Liver (tissue), 7 donors: ENCODE measurements at regions not wholly inside any gene's neighbourhood (a gene's known extent, or its start where the extent isn't known, plus 50 kb on each side); places are given as distances from the start of the nearest gene placed in this dataset.

ENCODE experiments used
- DNase-seq: peaks from one replicate; pipeline ENCODE4 v3.0.0-alpha.2; 2017; ENCODE audit warnings: low spot score
- H3K27ac ChIP-seq, 2 donors: one replicate each; pipeline ENCODE4 v1.7.0; 2013; ENCODE audit warnings: inconsistent platforms in 2 of 2, low read length in 2 of 2, control low read depth in 1 of 2, low read depth in 1 of 2, mild to moderate bottlenecking in 1 of 2
- H3K27me3 ChIP-seq, 4 donors: one replicate each; pipeline versions ENCODE4 v1.6.1 to v1.7.0; 2013; ENCODE audit warnings: low read length in 3 of 4, inconsistent platforms in 1 of 4, mild to moderate bottlenecking in 1 of 4, moderate library complexity in 1 of 4; ENCODE audit not compliant: control insufficient read depth in 4 of 4, insufficient read depth in 4 of 4
- H3K36me3 ChIP-seq, 4 donors: one replicate each; pipeline versions ENCODE4 v1.6.1 to v1.7.0; 2013; ENCODE audit warnings: low read length in 3 of 4, mild to moderate bottlenecking in 3 of 4, low read depth in 1 of 4, moderate library complexity in 1 of 4; ENCODE audit not compliant: control insufficient read depth in 4 of 4, insufficient read depth in 3 of 4
- H3K4me1 ChIP-seq, 4 donors: one replicate each; pipeline versions ENCODE4 v1.6.1 to v1.7.0; 2013; ENCODE audit warnings: low read length in 3 of 4, mild to moderate bottlenecking in 3 of 4, moderate library complexity in 1 of 4; ENCODE audit not compliant: control insufficient read depth in 4 of 4, insufficient read depth in 4 of 4
- H3K4me3 ChIP-seq, 3 donors: one replicate each; pipeline versions ENCODE4 v1.6.1 to v1.7.0; 2013; ENCODE audit warnings: low read length in 3 of 3, control low read depth in 1 of 3, low read depth in 1 of 3, mild to moderate bottlenecking in 1 of 3
- H3K9ac ChIP-seq, 2 donors: one replicate each; pipeline ENCODE4 v1.7.0; 2013; ENCODE audit warnings: low read length in 2 of 2, mild to moderate bottlenecking in 2 of 2, moderate library complexity in 2 of 2, control low read depth in 1 of 2, low read depth in 1 of 2
- H3K9me3 ChIP-seq, 4 donors: one replicate each; pipeline versions ENCODE4 v1.6.1 to v1.7.0; 2013; ENCODE audit warnings: low read length in 3 of 4; ENCODE audit not compliant: control insufficient read depth in 4 of 4
- EGR1 ChIP-seq, 2 donors: IDR thresholded peaks; 2 replicates each; pipeline ENCODE4 v1.6.1; 2016 to 2018; ENCODE audit warnings: antibody characterized with exemption in 2 of 2, low read depth in 2 of 2
- FOXA1 ChIP-seq: IDR thresholded peaks from 2 replicates; pipeline ENCODE4 v1.6.1; 2016; ENCODE audit warnings: antibody characterized with exemption
- FOXA2 ChIP-seq: IDR thresholded peaks from 2 replicates; pipeline ENCODE4 v1.6.1; 2016; ENCODE audit warnings: antibody characterized with exemption
- GABPA ChIP-seq, 2 donors: IDR thresholded peaks in 1 of 2; conservative IDR thresholded peaks in 1 of 2; 2 replicates each; pipeline ENCODE4 v1.6.1; 2016; ENCODE audit warnings: antibody characterized with exemption in 2 of 2, mild to moderate bottlenecking in 1 of 2, moderate library complexity in 1 of 2
- RAD21 ChIP-seq, 2 donors: IDR thresholded peaks; 2 replicates each; pipeline ENCODE4 v1.6.1; 2016; ENCODE audit warnings: antibody characterized with exemption in 2 of 2, mild to moderate bottlenecking in 2 of 2
- RXRA ChIP-seq, 2 donors: IDR thresholded peaks; 2 replicates each; pipeline ENCODE4 v1.6.1; 2017 to 2018; ENCODE audit warnings: antibody characterized with exemption in 2 of 2, mild to moderate bottlenecking in 1 of 2
- TAF1 ChIP-seq: conservative IDR thresholded peaks from 2 replicates; pipeline ENCODE4 v1.6.1; 2016; ENCODE audit warnings: antibody characterized with exemption, mild to moderate bottlenecking
- WGBS: extraction: QIAGEN DNeasy Blood & Tissue Kit; methylation state at CpG from one replicate; pipeline ENCODE4 v1.1.7; 2013; 5-methylcytosine and 5-hydroxymethylcytosine counted together
- TF ChIP-seq, protein P1 (sequence below): IDR thresholded peaks from 2 replicates; pipeline ENCODE4 v1.6.1; 2016; ENCODE audit warnings: antibody characterized with exemption
- TF ChIP-seq, protein P2 (sequence below): IDR thresholded peaks from 2 replicates; pipeline ENCODE4 v1.6.1; 2016; ENCODE audit warnings: antibody characterized with exemption
- TF ChIP-seq, protein P3 (sequence below): IDR thresholded peaks from 2 replicates; pipeline ENCODE4 v1.6.1; 2016; ENCODE audit warnings: antibody characterized with exemption
- TF ChIP-seq, protein P4 (sequence below): IDR thresholded peaks from 2 replicates; pipeline ENCODE4 v1.6.1; 2016; ENCODE audit warnings: antibody characterized with exemption, mild to moderate bottlenecking
- donor health status: healthy.
- donor health status: healthy.
- donor health status: healthy.
- donor health status: healthy.

DNA sequence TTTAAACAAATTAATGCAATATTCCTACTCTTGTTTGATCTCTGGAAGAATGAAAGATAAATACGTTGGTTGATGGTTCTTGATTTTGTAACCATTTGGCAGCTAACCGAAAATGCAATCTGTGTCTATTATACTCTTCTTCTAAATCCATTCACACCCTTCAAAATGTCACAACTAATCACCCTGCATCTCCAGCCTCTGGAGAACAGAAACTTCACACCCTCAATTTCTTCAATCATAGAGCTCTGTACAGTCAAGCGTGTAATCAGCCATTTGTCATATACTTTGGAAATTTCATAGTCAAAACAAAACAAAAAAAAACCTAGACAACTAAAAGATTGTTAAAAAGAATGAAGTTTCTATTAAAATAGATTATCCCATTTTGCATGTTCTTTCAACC, 1482.3 kb upstream of the LRRTM1 start (continued):
- TF ChIP-seq, protein P1, sequence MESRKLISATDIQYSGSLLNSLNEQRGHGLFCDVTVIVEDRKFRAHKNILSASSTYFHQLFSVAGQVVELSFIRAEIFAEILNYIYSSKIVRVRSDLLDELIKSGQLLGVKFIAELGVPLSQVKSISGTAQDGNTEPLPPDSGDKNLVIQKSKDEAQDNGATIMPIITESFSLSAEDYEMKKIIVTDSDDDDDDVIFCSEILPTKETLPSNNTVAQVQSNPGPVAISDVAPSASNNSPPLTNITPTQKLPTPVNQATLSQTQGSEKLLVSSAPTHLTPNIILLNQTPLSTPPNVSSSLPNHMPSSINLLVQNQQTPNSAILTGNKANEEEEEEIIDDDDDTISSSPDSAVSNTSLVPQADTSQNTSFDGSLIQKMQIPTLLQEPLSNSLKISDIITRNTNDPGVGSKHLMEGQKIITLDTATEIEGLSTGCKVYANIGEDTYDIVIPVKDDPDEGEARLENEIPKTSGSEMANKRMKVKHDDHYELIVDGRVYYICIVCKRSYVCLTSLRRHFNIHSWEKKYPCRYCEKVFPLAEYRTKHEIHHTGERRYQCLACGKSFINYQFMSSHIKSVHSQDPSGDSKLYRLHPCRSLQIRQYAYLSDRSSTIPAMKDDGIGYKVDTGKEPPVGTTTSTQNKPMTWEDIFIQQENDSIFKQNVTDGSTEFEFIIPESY, result no peak
- TF ChIP-seq FOXA2 (no peak), FOXA1 (no peak), GABPA (IDR thresholded peaks at IDR 0.05 in 1 of 2, conservative IDR thresholded peaks at IDR 0.05 in 1 of 2) (no peak)

DNA sequence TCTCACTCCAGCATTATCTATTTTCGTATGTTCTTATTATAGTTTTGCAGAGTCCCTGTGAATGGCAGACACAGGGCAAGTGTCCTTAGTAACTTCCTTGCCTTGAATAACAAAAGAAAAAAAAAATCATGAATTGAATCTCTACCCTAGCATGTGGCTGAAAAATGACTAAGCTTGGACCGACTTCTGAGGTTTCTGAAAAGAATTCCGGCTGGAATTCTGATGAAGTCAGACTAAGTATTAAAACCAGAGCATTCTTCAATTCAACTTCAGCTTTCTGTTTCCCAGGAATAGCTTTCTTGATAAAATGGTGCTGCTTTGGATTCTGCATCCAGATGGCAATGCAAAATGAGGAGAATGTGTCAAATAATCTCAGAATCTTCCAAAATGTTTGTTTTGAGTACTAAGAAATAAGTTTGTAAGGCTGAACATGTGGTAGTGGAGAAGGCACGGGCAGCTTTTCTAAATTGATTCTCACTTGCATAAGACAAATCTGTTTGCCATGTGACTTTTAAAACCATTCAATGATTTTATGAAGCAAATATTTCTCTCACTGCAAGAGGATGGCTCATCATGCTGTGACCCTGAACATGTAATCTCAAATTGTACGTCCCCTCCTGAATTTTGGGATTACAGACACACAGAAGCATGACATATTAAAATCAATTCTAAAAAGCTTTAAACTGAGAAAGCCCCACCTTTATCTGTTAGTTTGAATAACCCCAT, 1462.8 kb upstream of the LRRTM1 start:
- no peak overlapping the region for H3K27ac ChIP-seq
- H3K9me3 ChIP-seq, result no peaks in the 10 kb centered on the region
- no peak overlapping the region for H3K9ac ChIP-seq
- no peaks in the 10 kb centered on the region for H3K4me1 ChIP-seq
- no peak for DNase-seq
- TF ChIP-seq EGR1 (IDR thresholded peaks at IDR 0.05; ENCODE audit: low read depth in 2 of 2) (no peak), RAD21 (IDR thresholded peaks at IDR 0.05) (no peak), RXRA (IDR thresholded peaks at IDR 0.05) (no peak), TAF1 (no peak)
- TF ChIP-seq, protein P1, result no peak
- TF ChIP-seq, protein P2, sequence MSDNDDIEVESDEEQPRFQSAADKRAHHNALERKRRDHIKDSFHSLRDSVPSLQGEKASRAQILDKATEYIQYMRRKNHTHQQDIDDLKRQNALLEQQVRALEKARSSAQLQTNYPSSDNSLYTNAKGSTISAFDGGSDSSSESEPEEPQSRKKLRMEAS, result no peak
- H3K4me3 ChIP-seq, result no peak overlapping the region
- no peaks in the 10 kb centered on the region for H3K27me3 ChIP-seq
- no peaks in the 10 kb centered on the region for H3K36me3 ChIP-seq
- 66% methylated on average over 5 of the region's 5 CpGs for WGBS

DNA sequence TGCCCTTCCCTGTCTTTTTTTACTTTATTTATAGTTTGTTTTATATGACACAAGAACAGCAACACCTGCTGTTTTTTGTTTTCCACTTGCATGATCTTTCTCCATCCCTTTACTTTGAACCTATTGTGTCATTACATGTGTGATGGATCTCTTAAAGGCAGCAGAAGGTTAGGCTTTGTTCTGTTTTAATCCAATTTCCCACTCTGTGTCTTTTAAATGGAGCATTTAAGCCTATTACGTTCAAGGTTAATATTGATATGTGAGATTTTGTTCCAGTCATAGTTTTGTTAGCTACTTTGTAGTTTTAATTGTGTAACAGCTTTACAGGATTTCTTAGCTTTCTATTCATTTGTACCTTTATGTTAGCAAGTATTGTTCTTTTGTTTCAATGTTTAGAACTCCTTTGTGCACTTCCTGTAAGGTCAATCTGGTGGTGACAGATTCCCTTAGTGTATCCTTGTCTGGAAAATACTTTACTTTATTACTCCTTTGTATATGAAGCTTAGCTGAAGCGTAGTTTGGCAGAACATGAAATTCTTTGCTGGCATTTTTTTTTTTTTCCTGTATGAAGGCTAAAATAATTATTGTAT, 1443.0 kb upstream of the LRRTM1 start:
- Histone ChIP-seq H3K27ac (no peak overlapping the region), H3K4me1 (no peaks in the 10 kb centered on the region), H3K27me3 (no peaks in the 10 kb centered on the region), H3K36me3 (no peaks in the 10 kb centered on the region), H3K4me3 (no peak overlapping the region), H3K9me3 (peaks cover 0 to 2% (median 0%) of the 10 kb centered on the region in 4 donors), H3K9ac (no peak overlapping the region)
- no peak for TF ChIP-seq FOXA2
- no peak for TF ChIP-seq RXRA (IDR thresholded peaks at IDR 0.05)
- TF ChIP-seq, protein P1, result no peak
- TF ChIP-seq, protein P3, sequence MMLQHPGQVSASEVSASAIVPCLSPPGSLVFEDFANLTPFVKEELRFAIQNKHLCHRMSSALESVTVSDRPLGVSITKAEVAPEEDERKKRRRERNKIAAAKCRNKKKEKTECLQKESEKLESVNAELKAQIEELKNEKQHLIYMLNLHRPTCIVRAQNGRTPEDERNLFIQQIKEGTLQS, result no peak
- TF ChIP-seq, protein P4, sequence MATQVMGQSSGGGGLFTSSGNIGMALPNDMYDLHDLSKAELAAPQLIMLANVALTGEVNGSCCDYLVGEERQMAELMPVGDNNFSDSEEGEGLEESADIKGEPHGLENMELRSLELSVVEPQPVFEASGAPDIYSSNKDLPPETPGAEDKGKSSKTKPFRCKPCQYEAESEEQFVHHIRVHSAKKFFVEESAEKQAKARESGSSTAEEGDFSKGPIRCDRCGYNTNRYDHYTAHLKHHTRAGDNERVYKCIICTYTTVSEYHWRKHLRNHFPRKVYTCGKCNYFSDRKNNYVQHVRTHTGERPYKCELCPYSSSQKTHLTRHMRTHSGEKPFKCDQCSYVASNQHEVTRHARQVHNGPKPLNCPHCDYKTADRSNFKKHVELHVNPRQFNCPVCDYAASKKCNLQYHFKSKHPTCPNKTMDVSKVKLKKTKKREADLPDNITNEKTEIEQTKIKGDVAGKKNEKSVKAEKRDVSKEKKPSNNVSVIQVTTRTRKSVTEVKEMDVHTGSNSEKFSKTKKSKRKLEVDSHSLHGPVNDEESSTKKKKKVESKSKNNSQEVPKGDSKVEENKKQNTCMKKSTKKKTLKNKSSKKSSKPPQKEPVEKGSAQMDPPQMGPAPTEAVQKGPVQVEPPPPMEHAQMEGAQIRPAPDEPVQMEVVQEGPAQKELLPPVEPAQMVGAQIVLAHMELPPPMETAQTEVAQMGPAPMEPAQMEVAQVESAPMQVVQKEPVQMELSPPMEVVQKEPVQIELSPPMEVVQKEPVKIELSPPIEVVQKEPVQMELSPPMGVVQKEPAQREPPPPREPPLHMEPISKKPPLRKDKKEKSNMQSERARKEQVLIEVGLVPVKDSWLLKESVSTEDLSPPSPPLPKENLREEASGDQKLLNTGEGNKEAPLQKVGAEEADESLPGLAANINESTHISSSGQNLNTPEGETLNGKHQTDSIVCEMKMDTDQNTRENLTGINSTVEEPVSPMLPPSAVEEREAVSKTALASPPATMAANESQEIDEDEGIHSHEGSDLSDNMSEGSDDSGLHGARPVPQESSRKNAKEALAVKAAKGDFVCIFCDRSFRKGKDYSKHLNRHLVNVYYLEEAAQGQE, result no peak
- no peak for TF ChIP-seq TAF1
- no peak for DNase-seq
- WGBS, result 70% methylated on average over 2 of the region's 2 CpGs
